GM12891 (cell line): ENCODE measurements at regions not wholly inside any gene's neighbourhood (a gene's known extent, or its start where the extent isn't known, plus 50 kb on each side); places are given as distances from the start of the nearest gene placed in this dataset.

Experiments
- POLR2A ChIP-seq: IDR thresholded peaks from 2 replicates; pipeline ENCODE4 v1.6.1; 2011; ENCODE audit warnings: low read depth, low read length, control low read depth
- POLR2AphosphoS5 ChIP-seq: IDR thresholded peaks from 2 replicates; pipeline ENCODE4 v1.6.1; 2011; ENCODE audit warnings: low read depth, low read length, control low read depth

DNA sequence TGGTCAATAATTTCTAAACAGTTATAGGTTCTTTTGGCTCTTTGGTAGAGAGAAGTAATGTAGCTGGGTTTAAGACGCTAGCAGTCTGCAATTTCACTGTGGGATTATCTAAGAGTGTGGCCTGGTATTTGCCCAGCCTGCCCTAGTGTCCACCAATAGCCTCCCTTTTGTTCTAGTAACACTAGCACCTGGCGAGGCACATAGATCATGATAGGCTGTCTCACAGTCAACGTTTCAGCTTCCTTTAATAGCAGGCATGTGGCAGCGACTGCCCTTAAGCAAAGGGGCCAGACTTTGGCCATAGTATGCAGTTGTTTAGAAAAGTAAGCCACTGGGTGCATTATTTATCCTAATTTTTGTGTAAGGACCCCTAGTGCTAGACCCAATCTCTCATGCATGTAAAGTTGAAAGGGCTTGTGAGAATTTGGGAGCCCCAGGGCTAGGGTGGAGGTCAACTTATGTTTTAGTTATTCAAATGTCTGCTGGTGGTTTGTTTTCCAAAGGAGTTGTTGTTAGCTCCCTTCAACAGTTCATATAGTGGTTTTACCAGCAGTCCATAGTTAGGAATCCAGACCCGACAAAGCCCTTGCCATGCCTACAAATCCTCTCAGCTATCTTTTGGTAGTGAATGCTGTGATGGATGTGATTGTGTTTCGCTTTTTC, 274.3 kb downstream of the HTR1A start:
- TF ChIP-seq POLR2A (no peak), POLR2AphosphoS5 (no peak)
